Effector memory CD4-positive, alpha-beta T cell (primary cell): ENCODE measurements at regions not wholly inside any gene's neighbourhood (a gene's known extent, or its start where the extent isn't known, plus 50 kb on each side); places are given as distances from the start of the nearest gene placed in this dataset.
"Not testable (repeated sequence)": the region's sequence is repeated elsewhere in the genome, so short reads cannot be mapped to it uniquely, and the experiment has no call there.

Source experiments
- DNase-seq, 3 donors: peaks; one replicate each; pipeline ENCODE4 v3.0.0-alpha.2; 2020
- H3K27ac ChIP-seq: 2 replicates; pipeline ENCODE4 v1.7.0; 2013; ENCODE audit warnings: mild to moderate bottlenecking, low read length, moderate library complexity; ENCODE audit not compliant: insufficient read depth, poor library complexity, severe bottlenecking
- H3K27me3 ChIP-seq: replicated peaks from 2 replicates; pipeline ENCODE4 v1.7.0; 2013; ENCODE audit warnings: mild to moderate bottlenecking, low read length; ENCODE audit not compliant: insufficient read depth, control insufficient read depth, poor library complexity, severe bottlenecking
- H3K36me3 ChIP-seq: 2 replicates; pipeline ENCODE4 v1.7.0; 2013; ENCODE audit warnings: mild to moderate bottlenecking, low read length, moderate library complexity; ENCODE audit not compliant: control insufficient read depth, insufficient read depth
- H3K4me1 ChIP-seq: 2 replicates; pipeline ENCODE4 v1.7.0; 2013; ENCODE audit warnings: low read length, mild to moderate bottlenecking; ENCODE audit not compliant: control insufficient read depth, insufficient read depth, poor library complexity, severe bottlenecking
- H3K4me3 ChIP-seq: 2 replicates; pipeline ENCODE4 v1.7.0; 2013; ENCODE audit warnings: low read length, low read depth, mild to moderate bottlenecking; ENCODE audit not compliant: insufficient read depth, poor library complexity, severe bottlenecking
- H3K9me3 ChIP-seq: 2 replicates; pipeline ENCODE4 v1.7.0; 2013; ENCODE audit warnings: mild to moderate bottlenecking, low read length, moderate library complexity; ENCODE audit not compliant: control insufficient read depth

DNA sequence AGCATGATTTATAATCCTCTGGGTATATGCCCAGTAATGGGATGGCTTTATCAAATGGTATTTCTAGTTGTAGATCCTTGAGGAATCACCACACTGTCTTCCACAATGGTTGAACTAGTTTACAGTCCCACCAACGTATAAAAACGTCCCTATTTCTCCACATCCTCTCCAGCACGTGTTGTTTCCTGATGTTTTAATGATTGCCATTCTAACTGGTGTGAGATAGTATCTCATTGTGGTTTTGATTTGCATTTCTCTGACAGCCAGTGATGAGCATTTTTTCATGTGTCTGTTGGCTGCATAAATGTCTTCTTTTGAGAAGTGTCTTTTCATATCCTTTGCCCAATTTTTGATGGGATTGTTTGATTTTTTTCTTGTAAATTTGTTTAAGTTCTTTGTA is 163.5 kb downstream of the KDM5D start:
- not testable (repeated sequence) for H3K9me3 ChIP-seq, H3K36me3 ChIP-seq, H3K4me1 ChIP-seq, H3K27ac ChIP-seq, DNase-seq, H3K4me3 ChIP-seq, H3K27me3 ChIP-seq

DNA sequence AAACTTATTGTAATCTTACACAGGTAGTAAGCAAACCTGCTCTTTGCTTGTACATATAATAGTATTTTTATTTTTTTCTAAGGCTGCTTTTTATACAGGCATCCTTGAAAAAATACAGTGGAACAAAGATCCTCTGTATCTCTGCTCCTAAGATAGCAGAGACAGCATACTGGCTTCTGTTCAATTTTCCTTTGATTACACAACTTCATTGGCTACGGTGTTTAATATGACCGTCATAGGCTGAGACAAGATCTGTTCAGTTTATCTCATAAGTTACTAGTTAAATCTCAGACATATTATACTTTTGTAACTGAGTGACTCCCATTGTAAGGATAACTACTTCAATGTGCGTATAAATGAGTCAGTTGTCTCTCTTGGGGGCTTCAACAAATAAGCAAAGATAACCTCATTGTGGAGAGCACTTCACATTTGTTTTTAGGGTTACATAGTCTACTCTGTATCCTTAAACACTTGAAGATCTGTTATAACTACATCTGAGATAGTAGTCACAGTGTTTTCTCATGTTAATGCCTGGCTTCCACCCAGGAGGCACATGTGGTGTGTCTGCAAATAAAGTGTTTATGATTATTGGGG is 166.1 kb downstream of the KDM5D start:
- H3K27me3 ChIP-seq, result no peaks in the 10 kb centered on the region
- no peak for DNase-seq
- H3K36me3 ChIP-seq, result no peaks in the 10 kb centered on the region
- no peaks in the 10 kb centered on the region for H3K9me3 ChIP-seq
- no peak overlapping the region for H3K4me3 ChIP-seq
- H3K4me1 ChIP-seq, result no peaks in the 10 kb centered on the region
- no peak overlapping the region for H3K27ac ChIP-seq

DNA sequence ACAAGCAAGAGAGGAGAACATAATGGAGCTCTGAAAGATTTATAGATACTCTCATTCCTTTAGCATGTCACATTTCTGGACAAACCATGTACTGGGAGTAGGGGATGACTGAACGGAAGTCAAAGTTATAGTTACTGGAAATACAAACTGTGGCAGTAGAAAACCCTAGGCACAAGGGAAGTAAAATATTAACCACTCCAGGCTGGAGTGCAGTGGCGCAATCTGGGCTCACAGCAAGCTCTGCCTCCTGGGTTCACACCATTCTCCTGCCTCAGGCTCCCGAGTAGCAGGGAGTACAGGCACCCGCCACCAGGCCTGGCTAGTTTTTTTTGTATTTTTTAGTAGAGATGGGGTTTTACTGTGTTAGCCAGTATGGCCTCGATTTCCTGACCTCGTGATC is 167.3 kb downstream of the KDM5D start:
- Histone ChIP-seq H3K27me3 (no peaks in the 10 kb centered on the region), H3K36me3 (no peaks in the 10 kb centered on the region), H3K4me3 (no peak overlapping the region), H3K27ac (no peak overlapping the region), H3K9me3 (no peaks in the 10 kb centered on the region), H3K4me1 (no peaks in the 10 kb centered on the region)
- DNase-seq, result no peak

DNA sequence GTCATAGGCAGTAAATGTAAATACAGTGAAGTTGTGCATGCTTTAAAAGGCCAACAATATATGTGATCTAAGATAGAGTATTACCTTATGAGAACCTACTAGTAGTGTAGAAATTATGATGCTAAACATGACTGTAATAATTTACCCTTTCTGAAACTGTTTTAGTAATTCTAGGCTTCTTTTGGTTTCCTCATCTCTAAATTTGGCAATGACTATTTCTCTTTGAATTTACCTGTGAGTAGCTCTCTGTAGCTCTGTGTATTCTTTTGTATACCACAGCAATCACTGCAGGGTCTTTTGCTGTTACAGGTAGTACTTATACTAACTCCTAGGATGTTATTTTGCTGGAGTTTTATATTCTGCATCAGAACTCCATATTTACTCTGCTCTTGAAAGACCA is 169.6 kb downstream of the KDM5D start:
- Histone ChIP-seq H3K4me1 (no peaks in the 10 kb centered on the region), H3K36me3 (no peaks in the 10 kb centered on the region), H3K27ac (no peak overlapping the region), H3K4me3 (no peak overlapping the region), H3K27me3 (no peaks in the 10 kb centered on the region), H3K9me3 (no peaks in the 10 kb centered on the region)
- no peak for DNase-seq

DNA sequence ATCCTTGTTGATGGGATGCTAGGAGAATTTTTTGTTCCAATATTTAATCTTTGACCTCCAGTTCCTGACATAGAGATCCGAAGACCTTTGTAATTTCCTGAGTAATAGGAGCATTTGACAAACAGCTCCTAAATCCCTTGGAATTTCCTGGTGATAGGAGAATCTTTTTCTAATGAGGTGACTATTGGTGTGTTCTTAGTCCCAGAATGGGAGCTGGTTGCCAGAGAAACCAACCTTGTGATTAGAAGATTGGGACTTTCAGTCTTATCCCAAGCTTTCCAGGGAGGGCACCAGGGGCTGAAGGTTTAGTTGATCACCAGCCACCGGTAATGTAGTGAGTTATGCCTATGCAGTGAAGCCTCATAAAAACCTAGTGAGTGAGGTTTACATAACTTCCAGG is 170.9 kb downstream of the KDM5D start:
- Histone ChIP-seq H3K27ac (no peak overlapping the region), H3K4me1 (no peaks in the 10 kb centered on the region), H3K4me3 (no peak overlapping the region), H3K9me3 (no peaks in the 10 kb centered on the region), H3K36me3 (no peaks in the 10 kb centered on the region), H3K27me3 (no peaks in the 10 kb centered on the region)
- no peak for DNase-seq

DNA sequence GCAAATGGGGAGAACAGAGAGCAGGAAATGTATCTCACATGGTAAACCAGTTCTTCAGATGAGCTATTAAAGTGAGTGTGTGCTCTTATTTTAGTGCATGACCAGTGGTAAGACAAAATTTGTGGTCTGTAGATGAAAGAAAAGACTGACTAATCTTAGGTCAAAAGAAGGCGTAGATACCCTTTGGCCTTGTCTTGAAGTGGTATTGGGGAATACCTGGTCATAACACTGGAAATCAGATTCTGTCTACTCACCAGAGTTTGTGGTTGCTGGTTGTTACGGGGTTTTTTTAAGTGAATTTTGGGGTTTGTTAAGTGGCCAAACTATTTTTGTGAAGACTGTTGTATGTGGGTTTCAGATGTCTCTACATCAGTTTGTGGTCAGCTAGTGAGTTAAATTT is 173.5 kb downstream of the KDM5D start:
- no peak for DNase-seq
- H3K4me1 ChIP-seq, result no peaks in the 10 kb centered on the region
- no peak overlapping the region for H3K4me3 ChIP-seq
- no peaks in the 10 kb centered on the region for H3K9me3 ChIP-seq
- no peaks in the 10 kb centered on the region for H3K36me3 ChIP-seq
- no peaks in the 10 kb centered on the region for H3K27me3 ChIP-seq
- no peak overlapping the region for H3K27ac ChIP-seq

DNA sequence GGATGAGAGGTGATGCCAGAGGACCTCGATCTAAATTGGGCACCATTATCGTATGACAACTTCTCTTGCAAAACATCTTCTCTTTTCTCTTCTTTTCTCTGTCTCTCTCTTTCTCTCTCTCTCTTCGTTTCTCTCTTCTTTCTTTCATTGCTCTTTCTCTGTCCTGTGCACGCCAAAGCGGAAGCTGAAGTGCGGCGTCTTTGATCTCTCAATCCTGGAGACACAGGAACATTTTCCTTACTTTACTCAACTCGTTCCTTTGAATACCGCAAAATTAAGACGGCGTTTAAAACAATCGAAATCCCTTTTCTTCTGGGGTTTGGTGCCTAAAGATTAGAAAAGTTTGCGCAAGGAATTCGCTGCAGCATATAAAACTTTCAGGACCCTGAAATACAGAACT is 176.6 kb downstream of the KDM5D start:
- no peaks in the 10 kb centered on the region for H3K36me3 ChIP-seq
- H3K27ac ChIP-seq, result peak overlapping the region; percentile 86
- H3K27me3 ChIP-seq, result no peaks in the 10 kb centered on the region
- DNase-seq, result no peak
- H3K9me3 ChIP-seq, result no peaks in the 10 kb centered on the region
- peak overlapping the region; percentile 48 for H3K4me3 ChIP-seq
- H3K4me1 ChIP-seq, result no peaks in the 10 kb centered on the region

DNA sequence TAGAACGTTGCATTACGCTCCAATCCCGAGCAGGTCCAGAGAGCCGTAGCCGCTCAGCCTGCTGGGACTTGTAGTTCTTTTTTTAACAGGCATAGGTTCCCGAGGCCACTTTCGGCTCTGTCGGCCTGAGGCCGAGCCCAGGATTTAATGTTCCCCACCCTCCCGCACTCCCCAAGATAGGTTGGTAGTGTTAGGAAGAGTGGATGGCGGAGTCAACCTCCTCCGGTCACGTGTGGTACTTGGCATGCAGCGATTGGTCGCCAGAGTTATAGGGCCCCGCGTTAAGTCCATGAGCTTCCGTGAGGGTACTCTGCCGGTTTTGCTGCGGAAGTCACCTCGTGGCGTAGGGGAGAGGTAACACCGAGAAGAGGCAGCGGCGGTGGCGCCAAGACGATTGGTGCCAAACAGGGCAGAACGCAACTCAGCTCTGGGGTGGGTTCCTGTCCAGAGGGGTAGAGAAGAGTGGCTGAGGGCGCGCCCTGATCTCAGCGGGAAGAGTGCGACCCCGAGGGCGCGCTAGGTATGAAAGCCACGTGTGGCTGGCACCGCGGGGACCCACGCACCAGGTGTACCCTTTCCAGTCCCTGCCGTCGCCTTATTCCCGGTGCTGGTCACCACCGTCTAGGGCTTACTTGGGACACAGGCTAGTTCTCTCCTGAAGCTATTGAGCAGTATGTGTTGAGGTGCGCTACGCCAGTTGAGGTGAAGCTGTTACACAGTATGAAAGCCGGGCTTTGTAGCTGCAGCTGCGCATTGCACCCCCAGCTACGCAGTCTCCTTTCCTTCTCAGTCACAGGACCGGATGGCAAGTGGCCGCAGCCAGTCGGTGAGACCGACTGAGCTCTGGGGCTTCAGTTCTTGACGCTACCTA is 177.2 kb downstream of the KDM5D start:
- Histone ChIP-seq H3K36me3 (no peaks in the 10 kb centered on the region), H3K9me3 (no peaks in the 10 kb centered on the region), H3K4me1 (no peaks in the 10 kb centered on the region), H3K27ac (peak overlapping the region; percentile 86), H3K27me3 (no peaks in the 10 kb centered on the region), H3K4me3 (peak overlapping the region; percentile 48)
- DNase-seq, result peak in 2 of 3 donors; percentile 70 to 80

DNA sequence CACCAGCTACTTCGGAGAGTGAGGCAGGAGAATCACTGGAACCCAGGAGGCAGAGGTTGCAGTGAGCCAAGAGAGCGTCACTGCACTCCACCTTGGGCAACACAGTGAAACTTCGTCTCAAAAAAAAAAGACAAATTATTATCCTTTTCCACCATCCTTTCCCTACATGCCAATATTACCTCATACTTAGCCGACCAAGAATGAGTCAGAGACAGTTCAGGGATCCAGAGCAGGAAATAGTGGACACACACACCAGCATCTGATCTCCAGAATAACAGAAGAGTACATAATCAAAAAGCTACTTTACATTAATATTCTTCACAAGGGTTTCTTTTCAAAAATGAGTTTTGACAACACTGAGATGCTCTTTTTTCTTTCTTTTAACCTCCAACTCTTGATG is 185.4 kb downstream of the KDM5D start:
- H3K4me1 ChIP-seq, result no peaks in the 10 kb centered on the region
- no peak for DNase-seq
- no peak overlapping the region for H3K4me3 ChIP-seq
- H3K9me3 ChIP-seq, result no peaks in the 10 kb centered on the region
- no peak overlapping the region for H3K27ac ChIP-seq
- no peaks in the 10 kb centered on the region for H3K36me3 ChIP-seq
- H3K27me3 ChIP-seq, result no peaks in the 10 kb centered on the region

DNA sequence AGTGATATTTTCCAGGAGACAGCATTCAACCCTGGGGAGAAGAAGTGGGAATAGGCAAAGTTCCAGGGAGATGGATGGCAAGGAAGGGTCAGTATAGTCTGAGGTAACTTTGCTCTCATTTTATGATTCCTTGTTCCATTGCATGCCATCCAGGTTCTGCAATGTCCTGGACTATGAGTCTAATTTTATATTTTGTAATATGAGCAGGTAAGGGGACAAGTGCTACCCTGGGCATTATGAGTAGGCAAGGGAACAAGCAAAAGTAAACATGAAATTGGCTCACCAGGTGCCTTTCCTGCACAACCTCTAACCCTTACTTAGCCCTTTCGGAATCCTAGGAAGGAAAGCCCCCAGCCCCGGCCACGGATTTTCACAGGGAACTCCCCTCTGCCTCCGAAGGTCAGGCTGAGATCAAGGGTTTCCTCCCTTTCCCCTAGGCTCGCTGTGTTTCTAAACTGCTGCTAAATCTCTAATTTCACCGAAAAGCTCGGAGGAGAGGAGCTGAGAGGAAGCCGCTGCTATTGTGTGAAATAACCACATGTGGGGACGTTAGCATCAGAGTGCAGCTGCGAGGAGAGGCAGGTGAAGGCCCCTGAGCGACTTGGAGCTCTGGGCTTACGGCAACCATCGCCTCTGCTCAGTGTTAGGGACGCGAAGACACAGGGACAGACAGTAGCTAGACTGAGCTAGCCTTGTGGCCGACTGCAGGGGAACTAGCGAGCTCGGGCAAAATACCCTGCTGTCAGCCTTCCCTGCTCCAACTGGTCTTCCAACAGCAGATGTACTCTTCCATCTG is 194.7 kb downstream of the KDM5D start:
- Histone ChIP-seq H3K4me3 (no peak overlapping the region), H3K9me3 (no peaks in the 10 kb centered on the region), H3K27ac (no peak overlapping the region), H3K27me3 (no peaks in the 10 kb centered on the region), H3K4me1 (no peaks in the 10 kb centered on the region), H3K36me3 (no peaks in the 10 kb centered on the region)
- DNase-seq, result no peak
